GM21723 (cell line): ENCODE measurements at regions not wholly inside any gene's neighbourhood (a gene's known extent, or its start where the extent isn't known, plus 50 kb on each side); places are given as distances from the start of the nearest gene placed in this dataset.
A peak's percentile ranks its signal among the peaks of the same experiment; 100 is the strongest.

Source experiments
- ATAC-seq: cut with Tn5 transposase; IDR thresholded peaks from one replicate; pipeline ENCODE4 v1.9.1; 2021; ENCODE audit warnings: mild to moderate bottlenecking, moderate library complexity; ENCODE audit not compliant: unreplicated experiment

DNA sequence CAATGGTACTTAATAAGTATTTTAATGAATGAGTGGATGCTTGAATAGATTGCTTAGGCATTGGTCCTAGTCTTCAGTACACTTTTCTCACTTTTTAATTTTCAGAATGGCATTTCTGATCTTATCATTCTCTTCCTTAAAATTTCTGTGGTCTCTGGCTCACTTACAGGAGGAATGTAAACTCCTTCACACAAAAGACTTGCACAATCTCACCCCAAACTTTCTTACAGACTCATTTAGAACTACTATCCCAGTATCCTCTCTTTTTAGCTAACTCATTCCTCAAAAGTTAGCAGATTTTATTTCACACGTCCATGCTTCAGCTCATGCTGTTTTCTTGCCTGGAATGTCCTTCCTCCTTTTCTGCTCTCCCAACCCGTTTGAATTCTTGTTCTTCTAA lies 350.1 kb downstream of the GRXCR1 start:
- ATAC-seq, result no peak

GRCh38 chr4:43243433-43244116 lies 351.1 kb downstream of the GRXCR1 start:
- ATAC-seq, result no peak

GRCh38 chr4:43244688-43245382 lies 352.3 kb downstream of the GRXCR1 start:
- ATAC-seq, result peak; percentile 99

- ATAC-seq, result no peak
These were observed 359.3 kb downstream of the GRXCR1 start for GRCh38 chr4:43251841-43252240.

GRCh38 chr4:43253541-43253940 lies 361.0 kb downstream of the GRXCR1 start:
- ATAC-seq, result no peak

DNA sequence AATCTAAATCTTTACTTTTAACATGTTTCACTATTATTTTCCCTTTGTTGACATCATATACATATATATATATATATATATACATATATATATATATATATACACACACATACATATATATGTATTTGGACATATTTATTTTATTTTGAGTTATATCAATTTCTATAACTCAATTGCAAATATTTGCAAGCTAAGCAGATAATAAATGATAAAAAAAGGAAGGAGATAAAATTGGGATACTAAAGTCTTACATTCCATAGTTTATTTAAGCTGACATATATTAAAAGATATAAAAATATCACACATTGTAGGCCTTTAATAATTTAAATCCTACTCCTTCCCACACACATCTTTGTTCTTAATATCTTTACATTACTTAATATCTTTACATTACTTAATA lies 372.2 kb downstream of the GRXCR1 start:
- ATAC-seq, result no peak

DNA sequence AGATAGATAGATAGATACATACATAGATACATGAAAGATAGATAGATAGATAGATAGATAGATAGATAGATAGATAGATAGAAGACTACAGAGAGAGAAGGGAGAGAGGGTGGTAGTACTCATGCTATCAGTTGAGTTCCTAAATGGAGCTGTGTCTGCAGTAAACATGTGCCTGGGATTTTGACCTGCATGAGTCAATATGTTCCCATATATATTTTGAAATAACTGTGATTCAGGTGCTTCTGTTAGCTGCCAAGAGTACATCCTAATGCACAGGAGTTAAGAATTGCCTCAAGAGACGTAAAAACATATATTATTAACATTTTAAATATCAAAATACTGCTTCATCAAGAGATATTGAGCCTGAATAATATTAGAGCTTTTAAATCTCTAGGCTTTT lies 379.4 kb downstream of the GRXCR1 start:
- ATAC-seq, result no peak

DNA sequence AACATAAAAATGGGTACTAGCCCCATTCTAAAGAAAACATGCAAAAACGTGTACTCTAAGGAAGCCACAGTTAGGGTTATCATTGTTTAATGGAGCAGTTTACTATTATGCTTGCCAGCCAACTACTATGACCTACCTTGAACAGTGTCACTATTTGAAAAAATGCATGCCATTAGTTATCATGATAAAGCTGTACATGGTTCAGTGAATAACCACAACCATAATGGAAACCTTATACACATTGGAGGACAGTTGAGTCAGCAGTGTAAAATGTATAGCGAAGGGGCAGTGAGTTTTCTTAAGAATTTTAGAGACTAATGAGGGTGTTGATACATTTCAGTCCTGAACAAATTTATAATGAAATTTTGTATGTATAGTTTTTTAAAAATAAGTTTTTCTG lies 381.9 kb downstream of the GRXCR1 start:
- ATAC-seq, result no peak

- ATAC-seq, result no peak
These were observed 383.3 kb downstream of the GRXCR1 start for GRCh38 chr4:43275779-43276178.

- no peak for ATAC-seq
These were observed 383.8 kb downstream of the GRXCR1 start for GRCh38 chr4:43276321-43276720.

- ATAC-seq, result no peak
These were observed 384.5 kb downstream of the GRXCR1 start for GRCh38 chr4:43277003-43277402.

DNA sequence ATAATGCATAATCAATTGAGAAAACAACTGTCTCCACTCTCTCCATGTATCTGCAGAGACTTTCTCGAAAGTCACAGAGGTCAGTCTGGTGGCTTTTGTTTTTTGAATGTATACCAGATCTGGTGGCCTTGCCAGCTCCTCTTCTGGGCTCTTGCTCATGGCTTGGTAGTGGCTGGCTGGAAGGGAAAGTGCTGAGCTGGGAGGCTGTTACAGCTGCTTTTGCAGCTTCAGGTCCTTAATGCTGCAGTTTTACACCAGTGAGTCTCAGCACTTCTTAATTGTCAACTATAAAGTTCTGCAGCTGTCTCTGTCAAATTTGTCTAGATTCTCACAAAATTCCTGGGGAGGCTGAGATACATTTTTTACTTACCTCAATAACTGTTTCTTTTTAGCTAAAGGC lies 390.0 kb downstream of the GRXCR1 start:
- no peak for ATAC-seq

DNA sequence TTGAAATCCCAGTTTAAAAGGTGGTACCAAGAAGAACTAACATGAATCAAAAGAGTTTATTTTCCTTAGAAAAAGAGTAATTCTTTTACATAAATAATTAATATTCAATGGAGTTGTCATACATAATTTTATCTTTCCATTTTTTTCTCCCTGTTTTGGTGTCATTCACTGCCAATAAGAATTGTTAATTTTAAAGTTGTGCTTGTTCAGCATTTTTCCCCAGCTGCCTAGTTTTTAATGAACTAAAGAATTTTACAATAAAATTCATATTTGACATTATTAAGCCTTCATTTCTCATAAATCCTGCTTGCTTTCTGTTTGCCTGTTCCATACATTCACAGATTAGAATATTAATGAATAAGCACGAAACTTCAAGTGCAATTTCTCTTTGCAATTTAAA lies 393.6 kb downstream of the GRXCR1 start:
- no peak for ATAC-seq

GRCh38 chr4:43296946-43297528 lies 404.5 kb downstream of the GRXCR1 start:
- no peak for ATAC-seq

- no peak for ATAC-seq
These were observed 424.3 kb downstream of the GRXCR1 start for GRCh38 chr4:43316813-43317212.

DNA sequence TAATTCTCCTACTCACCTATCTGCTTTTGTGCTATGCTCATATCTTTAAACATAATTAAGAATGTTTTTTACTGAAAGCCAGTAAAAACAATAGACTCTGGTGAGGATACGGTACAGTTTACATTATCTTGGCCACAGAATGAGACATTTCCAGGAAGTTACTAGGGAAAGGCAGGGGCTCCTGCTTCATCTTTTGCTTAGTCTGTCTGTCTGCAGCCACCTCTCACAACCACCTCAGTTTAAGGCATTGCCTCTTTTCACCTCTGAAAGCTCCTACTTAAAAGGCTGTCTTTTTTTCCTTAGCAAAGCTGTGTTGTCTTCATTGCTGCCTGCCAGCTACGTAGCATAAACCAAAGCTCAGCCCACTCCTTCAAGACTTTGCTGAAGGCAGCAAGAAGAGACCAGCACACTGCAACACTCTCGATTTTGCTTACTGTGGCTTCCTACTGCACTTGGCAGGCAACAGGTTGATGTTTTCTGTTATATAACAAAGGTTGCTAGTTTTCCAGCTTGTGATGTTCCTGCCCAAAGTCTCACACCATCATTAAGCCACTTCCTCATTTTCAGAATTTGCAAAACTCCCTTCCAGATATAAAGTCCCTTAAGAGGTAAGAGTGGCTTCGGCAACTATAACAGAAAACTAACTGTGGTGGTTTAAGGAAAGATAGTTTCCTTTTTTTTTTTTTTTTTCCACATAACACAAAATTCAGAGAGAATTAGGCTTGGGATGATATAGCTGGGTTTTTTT lies 432.9 kb downstream of the GRXCR1 start:
- ATAC-seq, result no peak

- ATAC-seq, result no peak
These were observed 437.8 kb downstream of the GRXCR1 start for GRCh38 chr4:43330288-43330687.

- ATAC-seq, result no peak
These were observed 438.9 kb downstream of the GRXCR1 start for GRCh38 chr4:43331226-43332051.

- ATAC-seq, result no peak
These were observed 439.5 kb downstream of the GRXCR1 start for GRCh38 chr4:43332052-43332425.

- ATAC-seq, result no peak
These were observed 445.2 kb downstream of the GRXCR1 start for GRCh38 chr4:43337707-43338106.

DNA sequence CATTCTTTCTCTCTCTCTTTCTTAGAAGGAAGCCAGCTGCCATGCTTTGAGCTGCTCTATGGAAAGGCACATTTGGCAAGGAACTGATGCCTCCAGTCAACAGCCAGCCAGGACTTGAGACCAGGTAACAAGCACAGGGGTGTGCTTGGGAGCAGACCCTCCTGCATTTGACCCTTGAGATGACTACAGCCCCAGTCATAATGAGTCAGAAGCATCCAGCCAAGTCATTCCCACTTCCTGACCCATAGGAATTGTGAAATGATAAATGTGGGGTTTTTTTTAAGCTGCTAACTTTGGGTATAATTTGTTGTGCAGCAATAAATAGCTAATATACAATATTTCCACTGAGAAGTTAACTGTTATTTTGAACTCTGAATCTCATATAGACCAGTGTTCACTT lies 446.9 kb downstream of the GRXCR1 start:
- ATAC-seq, result no peak
